GM21619 (cell line): ENCODE measurements at regions not wholly inside any gene's neighbourhood (a gene's known extent, or its start where the extent isn't known, plus 50 kb on each side); places are given as distances from the start of the nearest gene placed in this dataset.

Source experiments
- ATAC-seq: cut with Tn5 transposase; IDR thresholded peaks from one replicate; pipeline ENCODE4 v1.9.1; 2021; ENCODE audit not compliant: unreplicated experiment

GRCh38 chr1:238596703-238597102, 706.0 kb upstream of the ZP4 start:
- no peak for ATAC-seq

- ATAC-seq: no peak
Measured at GRCh38 chr1:238592621-238593020, 701.9 kb upstream of the ZP4 start.

- ATAC-seq: no peak
Measured at GRCh38 chr1:238589843-238590435, 699.2 kb upstream of the ZP4 start.

GRCh38 chr1:238582816-238583215, 692.1 kb upstream of the ZP4 start:
- no peak for ATAC-seq

- ATAC-seq: no peak
Measured at GRCh38 chr1:238581332-238581731, 690.6 kb upstream of the ZP4 start.

- no peak for ATAC-seq
Measured at GRCh38 chr1:238568735-238569134, 678.0 kb upstream of the ZP4 start.

GRCh38 chr1:238562341-238562740, 671.6 kb upstream of the ZP4 start:
- no peak for ATAC-seq

GRCh38 chr1:238558746-238559145, 668.0 kb upstream of the ZP4 start:
- no peak for ATAC-seq

GRCh38 chr1:238558156-238558555, 667.4 kb upstream of the ZP4 start:
- ATAC-seq: no peak

- no peak for ATAC-seq
Measured at GRCh38 chr1:238552271-238552670, 661.5 kb upstream of the ZP4 start.

- ATAC-seq: no peak
Measured at GRCh38 chr1:238549137-238549536, 658.4 kb upstream of the ZP4 start.

- no peak for ATAC-seq
Measured at GRCh38 chr1:238546118-238546517, 655.4 kb upstream of the ZP4 start.

- no peak for ATAC-seq
Measured at GRCh38 chr1:238537641-238538040, 646.9 kb upstream of the ZP4 start.

GRCh38 chr1:238530209-238530851, 639.6 kb upstream of the ZP4 start:
- ATAC-seq: no peak

GRCh38 chr1:238517711-238518110, 627.0 kb upstream of the ZP4 start:
- ATAC-seq: no peak

GRCh38 chr1:238501290-238501689, 610.6 kb upstream of the ZP4 start:
- ATAC-seq: no peak

- ATAC-seq: no peak
Measured at GRCh38 chr1:238499021-238499420, 608.3 kb upstream of the ZP4 start.

GRCh38 chr1:238492271-238492670, 601.5 kb upstream of the ZP4 start:
- ATAC-seq: no peak

- no peak for ATAC-seq
Measured at GRCh38 chr1:238491265-238491664, 600.5 kb upstream of the ZP4 start.

GRCh38 chr1:238489006-238489405, 598.3 kb upstream of the ZP4 start:
- no peak for ATAC-seq

GRCh38 chr1:238488401-238488800, 597.7 kb upstream of the ZP4 start:
- ATAC-seq: no peak

GRCh38 chr1:238487931-238488330, 597.2 kb upstream of the ZP4 start:
- ATAC-seq: no peak

GRCh38 chr1:238485912-238486209, 595.1 kb upstream of the ZP4 start:
- no peak for ATAC-seq
